ENCODE measurements at regions not wholly inside any gene's neighbourhood (a gene's known extent, or its start where the extent isn't known, plus 50 kb on each side); places are given as distances from the start of the nearest gene placed in this dataset.

GRCh38 chr2:234603619-234604018 is 106.7 kb upstream of the ARL4C start:
- DNase-seq (ENCODE audit: low read depth, low spot score), result no peak

- DNase-seq (ENCODE audit: low read depth, low spot score), result no peak
Measured at GRCh38 chr2:234601213-234601612, 104.3 kb upstream of the ARL4C start.

- no peak for DNase-seq (ENCODE audit: low read depth, low spot score)
Measured at GRCh38 chr2:234597576-234597861, 100.6 kb upstream of the ARL4C start.

GRCh38 chr2:234596696-234597575 is 100.1 kb upstream of the ARL4C start:
- DNase-seq (ENCODE audit: low read depth, low spot score), result no peak

- DNase-seq (ENCODE audit: low read depth, low spot score), result no peak
Measured at GRCh38 chr2:234595829-234596228, 98.9 kb upstream of the ARL4C start.

GRCh38 chr2:234594715-234595114 is 97.8 kb upstream of the ARL4C start:
- no peak for DNase-seq (ENCODE audit: low read depth, low spot score)

GRCh38 chr2:234593636-234594035 is 96.8 kb upstream of the ARL4C start:
- no peak for DNase-seq (ENCODE audit: low read depth, low spot score)

- no peak for DNase-seq (ENCODE audit: low read depth, low spot score)
Measured at GRCh38 chr2:234592541-234592940, 95.7 kb upstream of the ARL4C start.

- no peak for DNase-seq (ENCODE audit: low read depth, low spot score)
Measured at GRCh38 chr2:234590076-234590475, 93.2 kb upstream of the ARL4C start.

GRCh38 chr2:234588054-234588430 is 91.2 kb upstream of the ARL4C start:
- no peak for DNase-seq (ENCODE audit: low read depth, low spot score)

GRCh38 chr2:234587341-234588053 is 90.6 kb upstream of the ARL4C start:
- no peak for DNase-seq (ENCODE audit: low read depth, low spot score)

- DNase-seq (ENCODE audit: low read depth, low spot score), result no peak
Measured at GRCh38 chr2:234583331-234583730, 86.5 kb upstream of the ARL4C start.

- DNase-seq (ENCODE audit: low read depth, low spot score), result no peak
Measured at GRCh38 chr2:234580686-234581085, 83.8 kb upstream of the ARL4C start.

- DNase-seq (ENCODE audit: low read depth, low spot score), result no peak
Measured at GRCh38 chr2:234579231-234579962, 82.5 kb upstream of the ARL4C start.

- DNase-seq (ENCODE audit: low read depth, low spot score), result no peak
Measured at GRCh38 chr2:234578389-234578788, 81.5 kb upstream of the ARL4C start.

GRCh38 chr2:234577191-234577590 is 80.3 kb upstream of the ARL4C start:
- DNase-seq (ENCODE audit: low read depth, low spot score), result no peak

GRCh38 chr2:234571620-234572407 is 74.9 kb upstream of the ARL4C start:
- no peak for DNase-seq (ENCODE audit: low read depth, low spot score)

- no peak for DNase-seq (ENCODE audit: low read depth, low spot score)
Measured at GRCh38 chr2:234570476-234570875, 73.6 kb upstream of the ARL4C start.

- DNase-seq (ENCODE audit: low read depth, low spot score), result no peak
Measured at GRCh38 chr2:234569776-234570430, 73.0 kb upstream of the ARL4C start.

- DNase-seq (ENCODE audit: low read depth, low spot score), result no peak
Measured at GRCh38 chr2:234566622-234567021, 69.7 kb upstream of the ARL4C start.
